ENCODE measurements at regions not wholly inside any gene's neighbourhood (a gene's known extent, or its start where the extent isn't known, plus 50 kb on each side); places are given as distances from the start of the nearest gene placed in this dataset.
"Not testable (repeated sequence)": the region's sequence is repeated elsewhere in the genome, so short reads cannot be mapped to it uniquely, and the experiment has no call there.

- no peak for DNase-seq
These were observed 337.2 kb upstream of the DNAJC19 start for GRCh38 chr3:181326637-181327223.

GRCh38 chr3:181324516-181324915, 335.0 kb upstream of the DNAJC19 start:
- not testable (repeated sequence) for DNase-seq

GRCh38 chr3:181318321-181318720, 328.8 kb upstream of the DNAJC19 start:
- DNase-seq = no peak

GRCh38 chr3:181317508-181317907, 328.0 kb upstream of the DNAJC19 start:
- DNase-seq = no peak

GRCh38 chr3:181316482-181316881, 326.9 kb upstream of the DNAJC19 start:
- DNase-seq = peak; percentile 14

GRCh38 chr3:181313335-181313734, 323.8 kb upstream of the DNAJC19 start:
- no peak for DNase-seq

GRCh38 chr3:181311186-181311585, 321.6 kb upstream of the DNAJC19 start:
- no peak for DNase-seq

- DNase-seq = no peak
These were observed 313.4 kb upstream of the DNAJC19 start for GRCh38 chr3:181302960-181303359.

GRCh38 chr3:181300033-181300432, 310.5 kb upstream of the DNAJC19 start:
- DNase-seq = no peak

GRCh38 chr3:181298421-181298820, 308.9 kb upstream of the DNAJC19 start:
- no peak for DNase-seq

GRCh38 chr3:181292984-181293383, 303.4 kb upstream of the DNAJC19 start:
- peak; percentile 48 for DNase-seq

- DNase-seq = no peak
These were observed 301.4 kb upstream of the DNAJC19 start for GRCh38 chr3:181290941-181291340.

GRCh38 chr3:181289306-181289705, 299.8 kb upstream of the DNAJC19 start:
- no peak for DNase-seq

- DNase-seq = no peak
These were observed 298.6 kb upstream of the DNAJC19 start for GRCh38 chr3:181288145-181288544.

GRCh38 chr3:181279239-181279565, 289.7 kb upstream of the DNAJC19 start:
- no peak for DNase-seq

- DNase-seq = no peak
These were observed 289.1 kb upstream of the DNAJC19 start for GRCh38 chr3:181278468-181279238.

GRCh38 chr3:181276358-181276896, 286.9 kb upstream of the DNAJC19 start:
- DNase-seq = no peak

- no peak for DNase-seq
These were observed 284.5 kb upstream of the DNAJC19 start for GRCh38 chr3:181274025-181274424.

GRCh38 chr3:181267312-181267711, 277.8 kb upstream of the DNAJC19 start:
- DNase-seq = no peak

GRCh38 chr3:181265750-181266333, 276.3 kb upstream of the DNAJC19 start:
- DNase-seq = no peak

- DNase-seq = no peak
These were observed 274.9 kb upstream of the DNAJC19 start for GRCh38 chr3:181264486-181264885.

- no peak for DNase-seq
These were observed 264.3 kb upstream of the DNAJC19 start for GRCh38 chr3:181253796-181254195.

- no peak for DNase-seq
These were observed 263.1 kb upstream of the DNAJC19 start for GRCh38 chr3:181252631-181253030.

- DNase-seq = no peak
These were observed 261.2 kb upstream of the DNAJC19 start for GRCh38 chr3:181250714-181251113.
